Anterior cingulate cortex (tissue), 58 donors: ENCODE measurements at regions not wholly inside any gene's neighbourhood (a gene's known extent, or its start where the extent isn't known, plus 50 kb on each side); places are given as distances from the start of the nearest gene placed in this dataset.
"Not testable (repeated sequence)": the region's sequence is repeated elsewhere in the genome, so short reads cannot be mapped to it uniquely, and the experiment has no call there.

Source experiments
- DNase-seq, 58 donors: peaks; one replicate each; lab custom pipeline; 2025; lab: John Stamatoyannopoulos, UW

- no peak for DNase-seq
These were observed 403.5 kb upstream of the MIR17HG start for GRCh38 chr13:90943946-90944345.

GRCh38 chr13:90945146-90945545 is 402.3 kb upstream of the MIR17HG start:
- not testable (repeated sequence) for DNase-seq

GRCh38 chr13:90946125-90946524 is 401.4 kb upstream of the MIR17HG start:
- DNase-seq = not testable (repeated sequence)

GRCh38 chr13:90947976-90948375 is 399.5 kb upstream of the MIR17HG start:
- DNase-seq = no peak

GRCh38 chr13:90950160-90950559 is 397.3 kb upstream of the MIR17HG start:
- DNase-seq = no peak

- no peak for DNase-seq
These were observed 395.8 kb upstream of the MIR17HG start for GRCh38 chr13:90951663-90952062.

GRCh38 chr13:90952326-90952725 is 395.2 kb upstream of the MIR17HG start:
- no peak for DNase-seq

- DNase-seq = no peak
These were observed 392.8 kb upstream of the MIR17HG start for GRCh38 chr13:90954605-90955195.

GRCh38 chr13:90956031-90956430 is 391.5 kb upstream of the MIR17HG start:
- no peak for DNase-seq

- DNase-seq = no peak
These were observed 388.6 kb upstream of the MIR17HG start for GRCh38 chr13:90958866-90959265.

- DNase-seq = peak in 9 of 58 donors; percentile 1 to 14 (median 2)
These were observed 379.2 kb upstream of the MIR17HG start for GRCh38 chr13:90968166-90968904.

GRCh38 chr13:90974249-90974975 is 373.1 kb upstream of the MIR17HG start:
- DNase-seq = no peak

GRCh38 chr13:90979059-90979458 is 368.4 kb upstream of the MIR17HG start:
- no peak for DNase-seq

- no peak for DNase-seq
These were observed 362.7 kb upstream of the MIR17HG start for GRCh38 chr13:90984756-90985155.

GRCh38 chr13:90995001-90995400 is 352.5 kb upstream of the MIR17HG start:
- DNase-seq = no peak

- no peak for DNase-seq
These were observed 351.9 kb upstream of the MIR17HG start for GRCh38 chr13:90995614-90996013.

GRCh38 chr13:90997951-90998350 is 349.5 kb upstream of the MIR17HG start:
- no peak for DNase-seq

- no peak for DNase-seq
These were observed 348.1 kb upstream of the MIR17HG start for GRCh38 chr13:90999401-90999800.

GRCh38 chr13:91001371-91001770 is 346.1 kb upstream of the MIR17HG start:
- DNase-seq = no peak

- no peak for DNase-seq
These were observed 332.8 kb upstream of the MIR17HG start for GRCh38 chr13:91014696-91015095.

- peak in 22 of 58 donors; percentile 0 to 36 (median 2) for DNase-seq
These were observed 330.3 kb upstream of the MIR17HG start for GRCh38 chr13:91017031-91017668.
